Liver (tissue), 8 donors: ENCODE measurements at regions not wholly inside any gene's neighbourhood (a gene's known extent, or its start where the extent isn't known, plus 50 kb on each side); places are given as distances from the start of the nearest gene placed in this dataset.

Experiments
- DNase-seq: peaks from one replicate; pipeline ENCODE4 v3.0.0-alpha.2; 2017; ENCODE audit warnings: low spot score
- H3K27ac ChIP-seq, 2 donors: one replicate each; pipeline ENCODE4 v1.7.0; 2013; ENCODE audit warnings: inconsistent platforms in 2 of 2, low read length in 2 of 2, control low read depth in 1 of 2, low read depth in 1 of 2, mild to moderate bottlenecking in 1 of 2
- H3K27me3 ChIP-seq, 4 donors: one replicate each; pipeline versions ENCODE4 v1.6.1 to v1.7.0; 2013; ENCODE audit warnings: low read length in 3 of 4, inconsistent platforms in 1 of 4, mild to moderate bottlenecking in 1 of 4, moderate library complexity in 1 of 4; ENCODE audit not compliant: control insufficient read depth in 4 of 4, insufficient read depth in 4 of 4
- H3K36me3 ChIP-seq, 4 donors: one replicate each; pipeline versions ENCODE4 v1.6.1 to v1.7.0; 2013; ENCODE audit warnings: low read length in 3 of 4, mild to moderate bottlenecking in 3 of 4, low read depth in 1 of 4, moderate library complexity in 1 of 4; ENCODE audit not compliant: control insufficient read depth in 4 of 4, insufficient read depth in 3 of 4
- H3K4me1 ChIP-seq, 4 donors: one replicate each; pipeline versions ENCODE4 v1.6.1 to v1.7.0; 2013; ENCODE audit warnings: low read length in 3 of 4, mild to moderate bottlenecking in 3 of 4, moderate library complexity in 1 of 4; ENCODE audit not compliant: control insufficient read depth in 4 of 4, insufficient read depth in 4 of 4
- H3K4me3 ChIP-seq, 3 donors: one replicate each; pipeline versions ENCODE4 v1.6.1 to v1.7.0; 2013; ENCODE audit warnings: low read length in 3 of 3, control low read depth in 1 of 3, low read depth in 1 of 3, mild to moderate bottlenecking in 1 of 3
- H3K9ac ChIP-seq, 2 donors: one replicate each; pipeline ENCODE4 v1.7.0; 2013; ENCODE audit warnings: low read length in 2 of 2, mild to moderate bottlenecking in 2 of 2, moderate library complexity in 2 of 2, control low read depth in 1 of 2, low read depth in 1 of 2
- H3K9me3 ChIP-seq, 4 donors: one replicate each; pipeline versions ENCODE4 v1.6.1 to v1.7.0; 2013; ENCODE audit warnings: low read length in 3 of 4; ENCODE audit not compliant: control insufficient read depth in 4 of 4
- EGR1 ChIP-seq, 2 donors: IDR thresholded peaks; 2 replicates each; pipeline ENCODE4 v1.6.1; 2016 to 2018; ENCODE audit warnings: antibody characterized with exemption in 2 of 2, low read depth in 2 of 2
- FOXA1 ChIP-seq: IDR thresholded peaks from 2 replicates; pipeline ENCODE4 v1.6.1; 2016; ENCODE audit warnings: antibody characterized with exemption
- FOXA2 ChIP-seq: IDR thresholded peaks from 2 replicates; pipeline ENCODE4 v1.6.1; 2016; ENCODE audit warnings: antibody characterized with exemption
- GABPA ChIP-seq, 2 donors: IDR thresholded peaks in 1 of 2; conservative IDR thresholded peaks in 1 of 2; 2 replicates each; pipeline ENCODE4 v1.6.1; 2016; ENCODE audit warnings: antibody characterized with exemption in 2 of 2, mild to moderate bottlenecking in 1 of 2, moderate library complexity in 1 of 2
- HNF4A ChIP-seq, 2 donors: conservative IDR thresholded peaks; 2 replicates each; pipeline ENCODE4 v1.6.1; 2016; ENCODE audit warnings: antibody characterized with exemption in 2 of 2, mild to moderate bottlenecking in 2 of 2
- HNF4G ChIP-seq: IDR thresholded peaks from 2 replicates; pipeline ENCODE4 v1.6.1; 2016; ENCODE audit warnings: antibody characterized with exemption
- JUND ChIP-seq, 2 donors: IDR thresholded peaks; 2 replicates each; pipeline ENCODE4 v1.6.1; 2016; ENCODE audit warnings: antibody characterized with exemption in 2 of 2
- NR2F2 ChIP-seq: IDR thresholded peaks from 2 replicates; pipeline ENCODE4 v1.6.1; 2016; ENCODE audit warnings: antibody characterized with exemption
- RAD21 ChIP-seq, 2 donors: IDR thresholded peaks; 2 replicates each; pipeline ENCODE4 v1.6.1; 2016; ENCODE audit warnings: antibody characterized with exemption in 2 of 2, mild to moderate bottlenecking in 2 of 2
- RXRA ChIP-seq, 2 donors: IDR thresholded peaks; 2 replicates each; pipeline ENCODE4 v1.6.1; 2017 to 2018; ENCODE audit warnings: antibody characterized with exemption in 2 of 2, mild to moderate bottlenecking in 1 of 2
- SP1 ChIP-seq: IDR thresholded peaks from 2 replicates; pipeline ENCODE4 v1.6.1; 2018; ENCODE audit warnings: antibody characterized with exemption, mild to moderate bottlenecking
- TAF1 ChIP-seq: conservative IDR thresholded peaks from 2 replicates; pipeline ENCODE4 v1.6.1; 2016; ENCODE audit warnings: antibody characterized with exemption, mild to moderate bottlenecking
- YY1 ChIP-seq: IDR thresholded peaks from 2 replicates; pipeline ENCODE4 v1.6.1; 2016; ENCODE audit warnings: antibody characterized with exemption, mild to moderate bottlenecking
- WGBS: extraction: QIAGEN DNeasy Blood & Tissue Kit; methylation state at CpG from one replicate; pipeline ENCODE4 v1.1.7; 2013; 5-methylcytosine and 5-hydroxymethylcytosine counted together
- TF ChIP-seq, protein P1 (sequence below): fragments of 150-350 bp; IDR thresholded peaks from 2 replicates; pipeline ENCODE4 v1.5.1; 2017; ENCODE audit warnings: improper control_type of control experiment, low read depth, low read length; ENCODE audit not compliant: missing input control
- TF ChIP-seq, protein P2 (sequence below): IDR thresholded peaks from 2 replicates; pipeline ENCODE4 v1.6.1; 2016; ENCODE audit warnings: antibody characterized with exemption
- TF ChIP-seq, protein P3 (sequence below): IDR thresholded peaks from 2 replicates; pipeline ENCODE4 v1.6.1; 2016; ENCODE audit warnings: antibody characterized with exemption
- TF ChIP-seq, protein P4 (sequence below): IDR thresholded peaks from 2 replicates; pipeline ENCODE4 v1.6.1; 2016; ENCODE audit warnings: antibody characterized with exemption, mild to moderate bottlenecking
- TF ChIP-seq, protein P5 (sequence below): IDR thresholded peaks from 2 replicates; pipeline ENCODE4 v1.6.1; 2016; ENCODE audit warnings: antibody characterized with exemption
- donor health status: healthy.
- donor health status: healthy.
- donor health status: healthy.
- donor health status: healthy.
- donor health status: healthy.

DNA sequence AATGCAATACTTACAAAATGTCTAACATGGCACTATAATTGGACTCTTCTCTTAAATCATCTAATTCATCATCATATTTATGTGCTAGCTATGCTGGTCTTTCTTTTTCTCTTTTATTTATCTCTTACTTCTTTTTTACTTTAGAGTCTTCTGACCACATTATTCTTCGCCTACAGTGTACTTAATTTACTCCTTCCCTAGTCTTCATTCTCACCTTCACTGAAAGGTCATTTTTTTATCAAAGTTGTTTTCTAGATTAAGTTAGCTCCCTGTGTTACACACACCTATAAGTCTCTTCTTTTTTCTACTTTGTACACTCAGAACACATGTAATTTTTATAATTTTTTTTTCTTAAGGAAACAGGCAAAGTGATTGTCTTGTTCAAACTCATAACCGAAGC is 1351.2 kb downstream of the FSCB start:
- Histone ChIP-seq H3K27me3 (no peaks in the 10 kb centered on the region), H3K9ac (no peak overlapping the region), H3K4me1 (no peaks in the 10 kb centered on the region), H3K9me3 (no peaks in the 10 kb centered on the region), H3K36me3 (no peaks in the 10 kb centered on the region), H3K27ac (no peak overlapping the region), H3K4me3 (no peak overlapping the region)
- TF ChIP-seq, protein P1, sequence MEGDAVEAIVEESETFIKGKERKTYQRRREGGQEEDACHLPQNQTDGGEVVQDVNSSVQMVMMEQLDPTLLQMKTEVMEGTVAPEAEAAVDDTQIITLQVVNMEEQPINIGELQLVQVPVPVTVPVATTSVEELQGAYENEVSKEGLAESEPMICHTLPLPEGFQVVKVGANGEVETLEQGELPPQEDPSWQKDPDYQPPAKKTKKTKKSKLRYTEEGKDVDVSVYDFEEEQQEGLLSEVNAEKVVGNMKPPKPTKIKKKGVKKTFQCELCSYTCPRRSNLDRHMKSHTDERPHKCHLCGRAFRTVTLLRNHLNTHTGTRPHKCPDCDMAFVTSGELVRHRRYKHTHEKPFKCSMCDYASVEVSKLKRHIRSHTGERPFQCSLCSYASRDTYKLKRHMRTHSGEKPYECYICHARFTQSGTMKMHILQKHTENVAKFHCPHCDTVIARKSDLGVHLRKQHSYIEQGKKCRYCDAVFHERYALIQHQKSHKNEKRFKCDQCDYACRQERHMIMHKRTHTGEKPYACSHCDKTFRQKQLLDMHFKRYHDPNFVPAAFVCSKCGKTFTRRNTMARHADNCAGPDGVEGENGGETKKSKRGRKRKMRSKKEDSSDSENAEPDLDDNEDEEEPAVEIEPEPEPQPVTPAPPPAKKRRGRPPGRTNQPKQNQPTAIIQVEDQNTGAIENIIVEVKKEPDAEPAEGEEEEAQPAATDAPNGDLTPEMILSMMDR = no peak
- no peak for TF ChIP-seq FOXA1
- TF ChIP-seq FOXA2 = no peak
- TF ChIP-seq HNF4G = no peak
- TF ChIP-seq, protein P2, sequence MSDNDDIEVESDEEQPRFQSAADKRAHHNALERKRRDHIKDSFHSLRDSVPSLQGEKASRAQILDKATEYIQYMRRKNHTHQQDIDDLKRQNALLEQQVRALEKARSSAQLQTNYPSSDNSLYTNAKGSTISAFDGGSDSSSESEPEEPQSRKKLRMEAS = no peak
- no peak for DNase-seq
- WGBS = 91% methylated on average over 2 of the region's 2 CpGs

DNA sequence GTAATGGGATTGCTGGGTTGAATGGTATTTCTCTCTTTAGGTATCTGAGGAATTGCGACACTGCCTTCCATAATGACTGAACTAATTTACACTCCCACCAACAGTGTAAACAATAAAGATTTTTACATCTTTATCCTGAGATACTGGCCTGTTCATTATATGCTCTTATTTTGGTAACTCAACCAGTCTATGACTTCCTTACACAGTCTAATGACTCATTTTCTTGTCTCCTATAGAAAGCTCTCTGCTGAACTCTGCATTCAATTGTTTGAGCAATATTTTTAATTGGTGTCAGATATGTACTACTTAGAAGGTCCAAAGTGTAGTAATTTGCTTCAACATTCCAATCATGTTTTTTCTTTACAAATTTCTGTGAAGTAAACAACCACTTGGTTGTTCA is 1351.8 kb downstream of the FSCB start:
- H3K27me3 ChIP-seq = no peaks in the 10 kb centered on the region
- H3K36me3 ChIP-seq = no peaks in the 10 kb centered on the region
- H3K27ac ChIP-seq = no peak overlapping the region
- no peak overlapping the region for H3K9ac ChIP-seq
- no peak for DNase-seq
- no peak for TF ChIP-seq RAD21 (IDR thresholded peaks at IDR 0.05)
- TF ChIP-seq EGR1 (IDR thresholded peaks at IDR 0.05; ENCODE audit: low read depth in 2 of 2) = no peak
- no peak for TF ChIP-seq GABPA (IDR thresholded peaks at IDR 0.05 in 1 of 2, conservative IDR thresholded peaks at IDR 0.05 in 1 of 2)
- TF ChIP-seq, protein P3, sequence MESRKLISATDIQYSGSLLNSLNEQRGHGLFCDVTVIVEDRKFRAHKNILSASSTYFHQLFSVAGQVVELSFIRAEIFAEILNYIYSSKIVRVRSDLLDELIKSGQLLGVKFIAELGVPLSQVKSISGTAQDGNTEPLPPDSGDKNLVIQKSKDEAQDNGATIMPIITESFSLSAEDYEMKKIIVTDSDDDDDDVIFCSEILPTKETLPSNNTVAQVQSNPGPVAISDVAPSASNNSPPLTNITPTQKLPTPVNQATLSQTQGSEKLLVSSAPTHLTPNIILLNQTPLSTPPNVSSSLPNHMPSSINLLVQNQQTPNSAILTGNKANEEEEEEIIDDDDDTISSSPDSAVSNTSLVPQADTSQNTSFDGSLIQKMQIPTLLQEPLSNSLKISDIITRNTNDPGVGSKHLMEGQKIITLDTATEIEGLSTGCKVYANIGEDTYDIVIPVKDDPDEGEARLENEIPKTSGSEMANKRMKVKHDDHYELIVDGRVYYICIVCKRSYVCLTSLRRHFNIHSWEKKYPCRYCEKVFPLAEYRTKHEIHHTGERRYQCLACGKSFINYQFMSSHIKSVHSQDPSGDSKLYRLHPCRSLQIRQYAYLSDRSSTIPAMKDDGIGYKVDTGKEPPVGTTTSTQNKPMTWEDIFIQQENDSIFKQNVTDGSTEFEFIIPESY = no peak
- TF ChIP-seq TAF1 = no peak
- TF ChIP-seq, protein P1 = no peak
- TF ChIP-seq, protein P4, sequence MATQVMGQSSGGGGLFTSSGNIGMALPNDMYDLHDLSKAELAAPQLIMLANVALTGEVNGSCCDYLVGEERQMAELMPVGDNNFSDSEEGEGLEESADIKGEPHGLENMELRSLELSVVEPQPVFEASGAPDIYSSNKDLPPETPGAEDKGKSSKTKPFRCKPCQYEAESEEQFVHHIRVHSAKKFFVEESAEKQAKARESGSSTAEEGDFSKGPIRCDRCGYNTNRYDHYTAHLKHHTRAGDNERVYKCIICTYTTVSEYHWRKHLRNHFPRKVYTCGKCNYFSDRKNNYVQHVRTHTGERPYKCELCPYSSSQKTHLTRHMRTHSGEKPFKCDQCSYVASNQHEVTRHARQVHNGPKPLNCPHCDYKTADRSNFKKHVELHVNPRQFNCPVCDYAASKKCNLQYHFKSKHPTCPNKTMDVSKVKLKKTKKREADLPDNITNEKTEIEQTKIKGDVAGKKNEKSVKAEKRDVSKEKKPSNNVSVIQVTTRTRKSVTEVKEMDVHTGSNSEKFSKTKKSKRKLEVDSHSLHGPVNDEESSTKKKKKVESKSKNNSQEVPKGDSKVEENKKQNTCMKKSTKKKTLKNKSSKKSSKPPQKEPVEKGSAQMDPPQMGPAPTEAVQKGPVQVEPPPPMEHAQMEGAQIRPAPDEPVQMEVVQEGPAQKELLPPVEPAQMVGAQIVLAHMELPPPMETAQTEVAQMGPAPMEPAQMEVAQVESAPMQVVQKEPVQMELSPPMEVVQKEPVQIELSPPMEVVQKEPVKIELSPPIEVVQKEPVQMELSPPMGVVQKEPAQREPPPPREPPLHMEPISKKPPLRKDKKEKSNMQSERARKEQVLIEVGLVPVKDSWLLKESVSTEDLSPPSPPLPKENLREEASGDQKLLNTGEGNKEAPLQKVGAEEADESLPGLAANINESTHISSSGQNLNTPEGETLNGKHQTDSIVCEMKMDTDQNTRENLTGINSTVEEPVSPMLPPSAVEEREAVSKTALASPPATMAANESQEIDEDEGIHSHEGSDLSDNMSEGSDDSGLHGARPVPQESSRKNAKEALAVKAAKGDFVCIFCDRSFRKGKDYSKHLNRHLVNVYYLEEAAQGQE = no peak
- no peak for TF ChIP-seq FOXA1
- no peak for TF ChIP-seq SP1
- TF ChIP-seq HNF4A (conservative IDR thresholded peaks at IDR 0.05) = no peak
- no peak for TF ChIP-seq YY1
- TF ChIP-seq, protein P2 = no peak
- TF ChIP-seq, protein P5, sequence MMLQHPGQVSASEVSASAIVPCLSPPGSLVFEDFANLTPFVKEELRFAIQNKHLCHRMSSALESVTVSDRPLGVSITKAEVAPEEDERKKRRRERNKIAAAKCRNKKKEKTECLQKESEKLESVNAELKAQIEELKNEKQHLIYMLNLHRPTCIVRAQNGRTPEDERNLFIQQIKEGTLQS = no peak
- no peak for TF ChIP-seq RXRA (IDR thresholded peaks at IDR 0.05)
- TF ChIP-seq FOXA2 = no peak
- TF ChIP-seq JUND (IDR thresholded peaks at IDR 0.05) = no peak
- no peak for TF ChIP-seq HNF4G
- TF ChIP-seq NR2F2 = no peak
- WGBS = 94% methylated on average over 1 of the region's 1 CpG
- H3K4me3 ChIP-seq = no peak overlapping the region
- H3K4me1 ChIP-seq = no peaks in the 10 kb centered on the region
- H3K9me3 ChIP-seq = no peaks in the 10 kb centered on the region
